Ramos (cell line): ENCODE measurements at regions not wholly inside any gene's neighbourhood (a gene's known extent, or its start where the extent isn't known, plus 50 kb on each side); places are given as distances from the start of the nearest gene placed in this dataset.

Experiments used
- in situ Hi-C: fragments of 300-500 bp; cut with MboI; formaldehyde crosslinking; loops from one replicate; pipeline ENCODE4 v1.14.3; 2022; ENCODE audit warnings: low sequenced_read_pairs; ENCODE audit not compliant: unreplicated experiment

- in situ Hi-C loops: no loop called here
Measured at GRCh38 chr17:14712611-14713021, 411.7 kb downstream of the HS3ST3B1 start.

DNA sequence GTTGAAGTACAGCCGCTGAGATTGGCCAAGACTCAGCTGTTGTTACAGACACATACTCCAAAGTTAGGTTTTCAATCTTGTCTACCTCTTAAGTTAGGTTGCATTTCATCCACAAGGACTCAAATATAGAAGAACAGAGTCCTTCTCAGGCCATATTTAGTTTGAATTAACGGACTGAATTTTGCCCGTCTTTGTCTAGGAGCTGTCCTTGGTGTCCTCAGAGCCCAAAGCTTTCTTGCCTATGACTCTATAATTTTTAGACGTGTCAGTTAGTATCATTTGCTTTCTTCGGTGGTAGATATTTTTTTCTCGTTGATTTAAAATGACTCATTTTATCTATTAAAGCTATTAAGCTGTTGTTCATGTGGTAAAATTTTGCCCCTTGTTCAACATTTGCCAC is 403.2 kb downstream of the HS3ST3B1 start:
- in situ Hi-C loops: no loop called here

- in situ Hi-C loops: no loop called here
Measured at GRCh38 chr17:14701886-14702285, 401.0 kb downstream of the HS3ST3B1 start.

DNA sequence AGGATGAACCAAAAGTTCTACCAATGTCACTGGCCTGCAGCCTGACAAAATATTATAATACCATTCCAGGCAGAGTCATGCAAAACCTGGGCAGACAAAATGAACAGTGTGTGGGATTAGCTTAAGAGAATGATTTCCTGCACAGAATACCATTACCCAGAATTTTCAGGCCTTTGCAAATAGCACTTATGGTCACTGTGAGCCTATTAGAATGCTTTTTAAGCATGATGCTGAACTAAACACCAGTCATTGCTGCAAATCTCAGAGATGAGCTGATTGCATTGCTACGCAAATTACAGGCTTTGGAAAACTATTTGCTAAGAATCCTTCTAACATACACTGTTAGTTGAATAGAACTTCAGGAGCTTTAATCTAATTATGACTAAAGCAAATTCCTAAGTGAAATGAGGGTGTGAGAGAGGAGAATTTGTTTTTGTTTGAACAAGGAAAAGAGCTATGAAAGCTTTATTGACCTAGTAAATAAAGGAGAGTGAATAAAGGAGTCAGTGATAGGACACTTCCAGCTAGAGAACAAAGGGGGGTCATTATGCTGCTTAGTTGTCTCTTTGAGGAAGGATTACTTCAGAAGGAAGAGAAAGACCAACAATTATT is 398.8 kb downstream of the HS3ST3B1 start:
- in situ Hi-C loops: loop anchor here (25.0 kb wide), 1 partner anchor 88 kb away; no protein-coding TSS in a partner anchor

GRCh38 chr17:14693382-14693781 is 392.5 kb downstream of the HS3ST3B1 start:
- in situ Hi-C loops: loop anchor here (25.0 kb wide), 1 partner anchor 94 kb away; no protein-coding TSS in a partner anchor

- in situ Hi-C loops: loop anchor here (25.0 kb wide), 1 partner anchor 97 kb away; no protein-coding TSS in a partner anchor
Measured at GRCh38 chr17:14690704-14691103, 389.8 kb downstream of the HS3ST3B1 start.

GRCh38 chr17:14688134-14688533 is 387.3 kb downstream of the HS3ST3B1 start:
- in situ Hi-C loops: loop anchor here (25.0 kb wide), 1 partner anchor 99 kb away; no protein-coding TSS in a partner anchor

GRCh38 chr17:14672830-14673229 is 371.9 kb downstream of the HS3ST3B1 start:
- in situ Hi-C loops: no loop called here

DNA sequence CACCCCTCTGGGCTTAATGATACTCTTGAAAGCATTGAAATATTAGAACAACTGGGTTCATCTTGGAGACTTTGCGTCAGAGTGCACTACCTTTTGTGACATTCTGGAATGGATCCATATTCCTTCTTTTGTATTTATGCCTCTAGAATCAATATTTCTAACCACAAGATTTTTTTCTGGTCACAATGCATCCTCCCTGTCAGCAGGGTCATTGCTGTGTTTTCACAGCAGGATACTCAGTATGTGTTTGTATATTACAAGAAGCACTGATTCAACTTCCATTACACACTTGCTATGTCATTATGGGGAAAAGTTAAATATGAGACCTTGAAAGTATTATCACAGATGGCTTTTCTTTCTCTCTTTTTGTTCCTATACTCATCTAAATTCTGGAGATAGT is 370.0 kb downstream of the HS3ST3B1 start:
- in situ Hi-C loops: no loop called here

- in situ Hi-C loops: no loop called here
Measured at GRCh38 chr17:14664511-14664910, 363.6 kb downstream of the HS3ST3B1 start.

DNA sequence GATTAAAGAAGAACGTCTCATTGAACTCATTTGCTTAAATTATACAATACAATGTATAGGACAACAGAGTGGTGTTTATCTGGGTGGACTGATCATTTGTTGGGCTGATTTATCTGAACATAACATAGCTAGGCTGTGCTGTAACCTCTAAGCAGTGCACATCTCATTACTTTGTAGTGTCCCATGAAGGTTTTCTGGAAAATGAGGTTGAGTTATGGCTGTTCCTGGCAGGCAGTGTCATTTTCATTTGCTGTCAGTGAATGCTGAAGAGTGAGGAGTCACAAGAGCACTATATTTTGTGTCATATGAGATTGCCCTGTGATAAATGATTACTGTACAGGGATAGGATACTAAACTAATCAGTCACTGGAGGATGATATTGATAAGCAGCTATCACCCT is 340.2 kb downstream of the HS3ST3B1 start:
- in situ Hi-C loops: no loop called here

- in situ Hi-C loops: no loop called here
Measured at GRCh38 chr17:14637260-14637659, 336.4 kb downstream of the HS3ST3B1 start.

- in situ Hi-C loops: no loop called here
Measured at GRCh38 chr17:14630621-14631020, 329.7 kb downstream of the HS3ST3B1 start.

GRCh38 chr17:14630046-14630445 is 329.2 kb downstream of the HS3ST3B1 start:
- in situ Hi-C loops: no loop called here

- in situ Hi-C loops: no loop called here
Measured at GRCh38 chr17:14622615-14623101, 321.8 kb downstream of the HS3ST3B1 start.

GRCh38 chr17:14621826-14622614 is 321.1 kb downstream of the HS3ST3B1 start:
- in situ Hi-C loops: no loop called here

DNA sequence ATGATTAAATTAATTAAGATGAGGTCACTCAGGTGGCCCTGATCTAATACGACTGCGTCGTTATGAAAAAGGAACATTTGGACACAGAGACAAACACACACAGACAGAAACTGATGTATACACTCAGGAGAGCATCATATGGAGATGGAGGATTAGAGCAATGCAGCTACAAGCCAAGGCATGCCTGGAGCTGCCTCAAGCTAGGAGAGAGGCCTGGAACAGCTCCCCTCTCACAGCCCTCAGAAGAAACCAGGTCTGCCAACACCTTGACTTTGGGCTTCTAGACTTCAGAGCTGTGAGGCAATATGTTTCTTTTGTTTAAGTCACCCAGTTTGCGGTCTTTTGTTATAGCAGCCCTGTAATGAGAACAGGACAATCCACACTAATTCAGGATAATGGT is 318.9 kb downstream of the HS3ST3B1 start:
- in situ Hi-C loops: no loop called here

GRCh38 chr17:14616528-14616927 is 315.6 kb downstream of the HS3ST3B1 start:
- in situ Hi-C loops: no loop called here

DNA sequence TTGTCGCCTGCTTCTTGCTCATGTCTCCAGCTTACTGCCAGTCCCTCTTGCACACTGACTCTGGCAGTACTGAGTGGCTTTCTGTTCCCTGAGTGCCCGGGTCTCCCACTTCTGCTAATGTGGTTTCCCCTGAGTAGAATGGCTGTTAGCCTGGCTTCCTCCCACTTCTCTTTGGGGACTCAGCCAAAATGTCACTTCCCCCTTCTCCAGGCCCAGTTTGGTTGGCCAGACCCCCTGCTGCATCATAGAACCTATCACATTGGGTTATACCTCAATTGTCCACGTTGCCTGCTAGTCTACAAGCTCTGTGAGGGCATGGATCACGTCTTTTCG is 304.4 kb downstream of the HS3ST3B1 start:
- in situ Hi-C loops: no loop called here

- in situ Hi-C loops: no loop called here
Measured at GRCh38 chr17:14604591-14605266, 303.8 kb downstream of the HS3ST3B1 start.

DNA sequence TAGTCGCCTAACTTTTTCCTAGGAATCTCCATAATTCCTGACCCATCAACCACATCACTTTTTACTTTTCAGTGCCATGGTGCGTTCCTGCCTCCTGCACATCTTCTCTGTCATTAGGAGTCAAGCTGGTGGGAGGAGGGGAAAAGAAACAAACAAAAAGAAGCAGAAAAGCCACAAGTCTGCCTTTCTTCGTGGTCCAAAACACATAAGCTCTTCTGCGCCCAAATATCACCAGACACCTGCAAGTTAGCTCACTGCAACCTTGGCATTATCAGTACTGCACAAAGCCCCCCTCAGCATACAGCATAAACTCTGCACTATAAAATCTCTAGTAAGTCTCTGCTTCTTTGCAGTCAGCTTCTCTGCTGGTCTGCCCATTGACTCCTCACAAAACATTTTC is 295.3 kb downstream of the HS3ST3B1 start:
- in situ Hi-C loops: no loop called here
